HCT116 (cell line): ENCODE measurements at regions not wholly inside any gene's neighbourhood (a gene's known extent, or its start where the extent isn't known, plus 50 kb on each side); places are given as distances from the start of the nearest gene placed in this dataset.

ENCODE experiments used
- ATAC-seq: fragments of 200-7000 bp; cut with Tn5 transposase; 2 replicates; pipeline ENCODE4 v1.9.1; 2020; ENCODE audit warnings: mild to moderate bottlenecking, moderate library complexity
- BruUV-seq: library from RNA; stranded (reverse); fragments of 400-500 nt; replicated peaks from 2 replicates; lab custom pipeline; 2021; lab: Mats Ljungman, UMichigan
- CTCF ChIA-PET: fragments of 300-600 bp; sonication (Branson Sonifier 250); formaldehyde crosslinking; loops from one replicate; lab custom pipeline; 2021; ENCODE audit warnings: antibody characterized with exemption; lab: Charles Lee
- POLR2A ChIA-PET: fragments of 300-600, 350-600 bp; sonication (Branson Sonifier 250); formaldehyde crosslinking; loops from one replicate; lab custom pipeline; 2021; ENCODE audit warnings: antibody characterized with exemption; lab: Charles Lee
- RAD21 ChIA-PET, 2 experiments: fragments of 300-600 bp; sonication (Branson Sonifier 250); formaldehyde crosslinking; loops; one replicate each; lab custom pipeline; 2023; ENCODE audit warnings: low total read pairs in 2 of 2; ENCODE audit not compliant: uncharacterized antibody in 2 of 2, unreplicated experiment in 2 of 2, low non-redundant PET in 1 of 2; lab: Charles Lee
- DNase-seq: peaks from one replicate; pipeline ENCODE4 v3.0.0-alpha.2; 2010; ENCODE audit warnings: low read depth, low spot score
- H2AFZ ChIP-seq: fragments of 200-600 bp; shearing (Covaris generic), sonication (generic); 2 replicates; pipeline ENCODE4 v1.6.1; 2017; ENCODE audit warnings: low read depth, mixed run types, mixed read lengths, antibody characterized with exemption, low read length; ENCODE audit not compliant: poor library complexity, severe bottlenecking
- H3K27ac ChIP-seq: 2 replicates; pipeline ENCODE4 v1.5.1; 2012; ENCODE audit warnings: low read depth, low read length
- H3K27me3 ChIP-seq: fragments of 200-600 bp; sonication (generic); 2 replicates; pipeline ENCODE4 v1.6.1; 2016; ENCODE audit warnings: mixed run types, low read length, mixed read lengths; ENCODE audit not compliant: insufficient read depth
- H3K36me3 ChIP-seq, 2 experiments: fragments of 200-500 bp in 1 of 2; fragments of 200-600 bp in 1 of 2; sonication (Bioruptor generic) in 1 of 2; sonication (generic) in 1 of 2; 2 replicates each; pipeline versions ENCODE4 v1.5.1 to v1.6.1; 2014 to 2016; ENCODE audit warnings: low read length in 2 of 2, inconsistent platforms in 1 of 2, mixed read lengths in 1 of 2, mixed run types in 1 of 2; ENCODE audit not compliant: insufficient read depth in 2 of 2, control insufficient read depth in 1 of 2
- H3K4me1 ChIP-seq, 2 experiments: fragments of 200-600 bp in 1 of 2; sonication (generic) in 1 of 2; 2 replicates each; pipeline versions ENCODE4 v1.5.1 to v1.6.1; 2012 to 2017; ENCODE audit warnings: low read length in 2 of 2, inconsistent platforms in 1 of 2, mild to moderate bottlenecking in 1 of 2, mixed read lengths in 1 of 2, mixed run types in 1 of 2, moderate library complexity in 1 of 2; ENCODE audit not compliant: insufficient read depth in 2 of 2, control insufficient read depth in 1 of 2
- H3K4me2 ChIP-seq: fragments of 200-600 bp; sonication (generic); 2 replicates; pipeline ENCODE4 v1.6.1; 2017; ENCODE audit warnings: mixed run types, low read length, mixed read lengths
- H3K4me3 ChIP-seq, 2 experiments: fragments of 200-600 bp in 1 of 2; sonication (generic) in 1 of 2; replicated peaks in 1 of 2; 2 replicates each; pipeline ENCODE4 v1.5.1; 2011 to 2016; ENCODE audit warnings: low read length in 2 of 2, control low read depth in 1 of 2, low read depth in 1 of 2, mild to moderate bottlenecking in 1 of 2, mixed read lengths in 1 of 2, mixed run types in 1 of 2
- H3K79me2 ChIP-seq: fragments of 200-600 bp; sonication (generic); 2 replicates; pipeline ENCODE4 v1.6.1; 2017; ENCODE audit warnings: mild to moderate bottlenecking, mixed run types, low read length, moderate library complexity, mixed read lengths; ENCODE audit not compliant: insufficient read depth
- H3K9ac ChIP-seq: fragments of 200-600 bp; sonication (generic); 2 replicates; pipeline ENCODE4 v1.6.1; 2016; ENCODE audit warnings: low read length, mixed read lengths
- H3K9me2 ChIP-seq: fragments of 200-600 bp; sonication (generic), shearing (Covaris generic); 2 replicates; pipeline ENCODE4 v1.6.1; 2017; ENCODE audit warnings: mixed run types, mild to moderate bottlenecking, moderate library complexity; ENCODE audit not compliant: insufficient read depth
- H3K9me3 ChIP-seq, 2 experiments: fragments of 200-500 bp in 1 of 2; fragments of 200-600 bp in 1 of 2; sonication (Bioruptor generic) in 1 of 2; sonication (generic) in 1 of 2; 2 replicates each; pipeline ENCODE4 v1.6.1; 2014 to 2017; ENCODE audit warnings: low read length in 2 of 2, mixed read lengths in 2 of 2, inconsistent platforms in 1 of 2, low read depth in 1 of 2, mild to moderate bottlenecking in 1 of 2, mixed run types in 1 of 2, moderate library complexity in 1 of 2; ENCODE audit not compliant: control insufficient read depth in 1 of 2, insufficient read depth in 1 of 2
- H4K20me1 ChIP-seq: fragments of 200-600 bp; sonication (generic), shearing (Covaris generic); 2 replicates; pipeline ENCODE4 v1.6.1; 2017; ENCODE audit warnings: mixed run types, mild to moderate bottlenecking, moderate library complexity; ENCODE audit not compliant: insufficient read depth
- CBX3 ChIP-seq: IDR thresholded peaks from 2 replicates; pipeline ENCODE4 v1.6.1; 2012; ENCODE audit warnings: low read depth
- CEBPB ChIP-seq: IDR thresholded peaks from 2 replicates; pipeline ENCODE4 v1.6.1; 2012; ENCODE audit warnings: low read depth
- FOSL1 ChIP-seq: IDR thresholded peaks from 2 replicates; pipeline ENCODE4 v1.6.1; 2012; ENCODE audit warnings: low read depth
- JUND ChIP-seq: IDR thresholded peaks from 2 replicates; pipeline ENCODE4 v1.6.1; 2012
- POLR2A ChIP-seq: IDR thresholded peaks from 2 replicates; pipeline ENCODE4 v1.7.0; 2011; ENCODE audit warnings: borderline replicate concordance; ENCODE audit not compliant: insufficient read depth, insufficient read length; ENCODE audit errors: extremely low read depth
- POLR2AphosphoS5 ChIP-seq: IDR thresholded peaks from 2 replicates; pipeline ENCODE4 v1.6.1; 2011; ENCODE audit warnings: mild to moderate bottlenecking, low read depth, low read length, moderate library complexity
- SIN3A ChIP-seq: IDR thresholded peaks from 2 replicates; pipeline ENCODE4 v1.6.1; 2012; ENCODE audit warnings: low read depth
- SRF ChIP-seq: IDR thresholded peaks from 2 replicates; pipeline ENCODE4 v1.6.1; 2012; ENCODE audit warnings: low read depth
- TCF7L2 ChIP-seq: IDR thresholded peaks from 2 replicates; pipeline ENCODE4 v1.7.0; 2011; ENCODE audit warnings: borderline replicate concordance, inconsistent platforms; ENCODE audit not compliant: insufficient read depth, insufficient read length; ENCODE audit errors: extremely low read depth
- ZFX ChIP-seq: fragments of 450-650 bp; IDR thresholded peaks from 2 replicates; pipeline ENCODE4 v1.6.1; 2017
- intact Hi-C: fragments of 100-400 bp; cut with micrococcal nuclease; formaldehyde crosslinking; loops from 2 replicates; pipeline ENCODE4 v1.10.0; 2022
- TF ChIP-seq, protein P1 (sequence below): IDR thresholded peaks from 2 replicates; pipeline ENCODE4 v1.6.1; 2012; ENCODE audit warnings: low read depth
- TF ChIP-seq, protein P2 (sequence below): IDR thresholded peaks from 2 replicates; pipeline ENCODE4 v1.6.1; 2012
- TF ChIP-seq, protein P3 (sequence below): IDR thresholded peaks from 2 replicates; pipeline ENCODE4 v1.6.1; 2011; ENCODE audit warnings: mild to moderate bottlenecking, low read length, moderate library complexity; ENCODE audit not compliant: insufficient replicate concordance; ENCODE audit errors: extremely low read depth

DNA sequence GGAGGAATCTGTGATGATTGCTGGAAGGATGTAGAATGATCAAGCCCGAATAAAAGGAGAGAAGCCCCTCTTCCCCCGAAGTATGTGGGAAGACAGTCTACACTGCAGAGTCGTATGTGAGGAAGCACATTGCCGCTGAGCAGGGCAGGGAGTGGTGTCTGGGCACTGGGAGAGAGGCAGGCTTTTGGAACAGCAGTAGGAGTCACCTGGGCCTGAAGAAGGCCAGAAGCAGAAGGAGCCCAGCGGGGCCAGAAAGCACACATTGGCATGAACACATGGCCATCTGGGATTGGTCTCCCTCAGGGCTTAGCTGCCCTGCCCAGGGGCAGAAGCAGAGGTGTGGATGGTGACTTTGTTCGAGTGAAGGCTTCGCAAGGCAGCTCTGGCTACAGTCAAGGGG, 162.8 kb downstream of the ERCC6L2 start:
- Histone ChIP-seq H3K36me3 (no peaks in the 10 kb centered on the region), H4K20me1 (no peaks in the 10 kb centered on the region), H3K9ac (no peak overlapping the region), H3K4me3 (no peak overlapping the region), H3K9me3 (peaks cover 6 to 11% of the 10 kb centered on the region in 2 experiments; a peak in 2 of 4 replicates), H3K27me3 (no peaks in the 10 kb centered on the region), H3K9me2 (no peaks in the 10 kb centered on the region), H3K4me1 (no peaks in the 10 kb centered on the region), H3K27ac (no peak overlapping the region), H3K79me2 (no peaks in the 10 kb centered on the region), H3K4me2 (no peak overlapping the region), H2AFZ (no peak overlapping the region)
- no peak for DNase-seq
- no peak for ATAC-seq
- ChIA-PET RAD21 (no interaction called here), CTCF (no interaction called here), POLR2A (no interaction called here)
- no peak for TF ChIP-seq CEBPB
- TF ChIP-seq, protein P1, sequence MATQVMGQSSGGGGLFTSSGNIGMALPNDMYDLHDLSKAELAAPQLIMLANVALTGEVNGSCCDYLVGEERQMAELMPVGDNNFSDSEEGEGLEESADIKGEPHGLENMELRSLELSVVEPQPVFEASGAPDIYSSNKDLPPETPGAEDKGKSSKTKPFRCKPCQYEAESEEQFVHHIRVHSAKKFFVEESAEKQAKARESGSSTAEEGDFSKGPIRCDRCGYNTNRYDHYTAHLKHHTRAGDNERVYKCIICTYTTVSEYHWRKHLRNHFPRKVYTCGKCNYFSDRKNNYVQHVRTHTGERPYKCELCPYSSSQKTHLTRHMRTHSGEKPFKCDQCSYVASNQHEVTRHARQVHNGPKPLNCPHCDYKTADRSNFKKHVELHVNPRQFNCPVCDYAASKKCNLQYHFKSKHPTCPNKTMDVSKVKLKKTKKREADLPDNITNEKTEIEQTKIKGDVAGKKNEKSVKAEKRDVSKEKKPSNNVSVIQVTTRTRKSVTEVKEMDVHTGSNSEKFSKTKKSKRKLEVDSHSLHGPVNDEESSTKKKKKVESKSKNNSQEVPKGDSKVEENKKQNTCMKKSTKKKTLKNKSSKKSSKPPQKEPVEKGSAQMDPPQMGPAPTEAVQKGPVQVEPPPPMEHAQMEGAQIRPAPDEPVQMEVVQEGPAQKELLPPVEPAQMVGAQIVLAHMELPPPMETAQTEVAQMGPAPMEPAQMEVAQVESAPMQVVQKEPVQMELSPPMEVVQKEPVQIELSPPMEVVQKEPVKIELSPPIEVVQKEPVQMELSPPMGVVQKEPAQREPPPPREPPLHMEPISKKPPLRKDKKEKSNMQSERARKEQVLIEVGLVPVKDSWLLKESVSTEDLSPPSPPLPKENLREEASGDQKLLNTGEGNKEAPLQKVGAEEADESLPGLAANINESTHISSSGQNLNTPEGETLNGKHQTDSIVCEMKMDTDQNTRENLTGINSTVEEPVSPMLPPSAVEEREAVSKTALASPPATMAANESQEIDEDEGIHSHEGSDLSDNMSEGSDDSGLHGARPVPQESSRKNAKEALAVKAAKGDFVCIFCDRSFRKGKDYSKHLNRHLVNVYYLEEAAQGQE, result no peak
- no peak for TF ChIP-seq JUND
- TF ChIP-seq SRF, result no peak
- TF ChIP-seq CBX3, result no peak
- TF ChIP-seq FOSL1, result no peak
- no peak for TF ChIP-seq ZFX
- no peak for TF ChIP-seq SIN3A
- TF ChIP-seq, protein P2, sequence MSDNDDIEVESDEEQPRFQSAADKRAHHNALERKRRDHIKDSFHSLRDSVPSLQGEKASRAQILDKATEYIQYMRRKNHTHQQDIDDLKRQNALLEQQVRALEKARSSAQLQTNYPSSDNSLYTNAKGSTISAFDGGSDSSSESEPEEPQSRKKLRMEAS, result no peak
- no peak for TF ChIP-seq POLR2AphosphoS5
- no peak for TF ChIP-seq POLR2A
- TF ChIP-seq, protein P3, sequence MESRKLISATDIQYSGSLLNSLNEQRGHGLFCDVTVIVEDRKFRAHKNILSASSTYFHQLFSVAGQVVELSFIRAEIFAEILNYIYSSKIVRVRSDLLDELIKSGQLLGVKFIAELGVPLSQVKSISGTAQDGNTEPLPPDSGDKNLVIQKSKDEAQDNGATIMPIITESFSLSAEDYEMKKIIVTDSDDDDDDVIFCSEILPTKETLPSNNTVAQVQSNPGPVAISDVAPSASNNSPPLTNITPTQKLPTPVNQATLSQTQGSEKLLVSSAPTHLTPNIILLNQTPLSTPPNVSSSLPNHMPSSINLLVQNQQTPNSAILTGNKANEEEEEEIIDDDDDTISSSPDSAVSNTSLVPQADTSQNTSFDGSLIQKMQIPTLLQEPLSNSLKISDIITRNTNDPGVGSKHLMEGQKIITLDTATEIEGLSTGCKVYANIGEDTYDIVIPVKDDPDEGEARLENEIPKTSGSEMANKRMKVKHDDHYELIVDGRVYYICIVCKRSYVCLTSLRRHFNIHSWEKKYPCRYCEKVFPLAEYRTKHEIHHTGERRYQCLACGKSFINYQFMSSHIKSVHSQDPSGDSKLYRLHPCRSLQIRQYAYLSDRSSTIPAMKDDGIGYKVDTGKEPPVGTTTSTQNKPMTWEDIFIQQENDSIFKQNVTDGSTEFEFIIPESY, result no peak
- no peak for TF ChIP-seq TCF7L2
- intact Hi-C loops, result no loop called here
- no TSS peak for BruUV-seq
